ENCODE measurements at regions not wholly inside any gene's neighbourhood (a gene's known extent, or its start where the extent isn't known, plus 50 kb on each side); places are given as distances from the start of the nearest gene placed in this dataset.

DNA sequence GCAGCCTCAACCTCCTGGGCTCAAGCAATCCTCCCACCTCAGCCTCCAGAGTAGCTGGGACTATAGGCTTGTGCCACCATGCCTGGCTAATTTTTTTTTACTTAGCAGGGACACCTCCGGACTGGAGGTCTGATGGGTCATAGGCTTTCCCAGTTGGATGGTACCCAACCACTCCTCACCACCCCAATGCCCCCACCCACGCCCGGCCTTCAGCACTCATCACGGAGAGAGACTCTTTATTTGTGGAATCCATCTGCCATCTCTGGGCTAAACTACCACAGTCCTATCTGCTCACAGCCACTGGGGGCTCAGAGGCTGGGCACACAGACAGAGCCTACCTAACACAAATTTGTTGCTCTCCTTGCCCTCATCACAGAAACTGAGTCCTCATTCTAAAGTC lies 58.3 kb upstream of the STXBP1 start:
- Mint-ChIP-seq H3K4me3 (no peak overlapping the region), H3K27me3 (ENCODE audit: low read depth) (no peaks in the 10 kb centered on the region), H3K36me3 (no peaks in the 10 kb centered on the region), H3K4me1 (peaks cover 38% of the 10 kb centered on the region), H3K27ac (no peak overlapping the region), H3K9me3 (no peaks in the 10 kb centered on the region)
- TF ChIP-seq, protein P1, sequence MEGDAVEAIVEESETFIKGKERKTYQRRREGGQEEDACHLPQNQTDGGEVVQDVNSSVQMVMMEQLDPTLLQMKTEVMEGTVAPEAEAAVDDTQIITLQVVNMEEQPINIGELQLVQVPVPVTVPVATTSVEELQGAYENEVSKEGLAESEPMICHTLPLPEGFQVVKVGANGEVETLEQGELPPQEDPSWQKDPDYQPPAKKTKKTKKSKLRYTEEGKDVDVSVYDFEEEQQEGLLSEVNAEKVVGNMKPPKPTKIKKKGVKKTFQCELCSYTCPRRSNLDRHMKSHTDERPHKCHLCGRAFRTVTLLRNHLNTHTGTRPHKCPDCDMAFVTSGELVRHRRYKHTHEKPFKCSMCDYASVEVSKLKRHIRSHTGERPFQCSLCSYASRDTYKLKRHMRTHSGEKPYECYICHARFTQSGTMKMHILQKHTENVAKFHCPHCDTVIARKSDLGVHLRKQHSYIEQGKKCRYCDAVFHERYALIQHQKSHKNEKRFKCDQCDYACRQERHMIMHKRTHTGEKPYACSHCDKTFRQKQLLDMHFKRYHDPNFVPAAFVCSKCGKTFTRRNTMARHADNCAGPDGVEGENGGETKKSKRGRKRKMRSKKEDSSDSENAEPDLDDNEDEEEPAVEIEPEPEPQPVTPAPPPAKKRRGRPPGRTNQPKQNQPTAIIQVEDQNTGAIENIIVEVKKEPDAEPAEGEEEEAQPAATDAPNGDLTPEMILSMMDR (IDR thresholded peaks at IDR 0.05; ENCODE audit: unreplicated experiment) = no peak
- no peak for DNase-seq (ENCODE audit: low spot score in 2 of 2, unreplicated experiment in 2 of 2)

DNA sequence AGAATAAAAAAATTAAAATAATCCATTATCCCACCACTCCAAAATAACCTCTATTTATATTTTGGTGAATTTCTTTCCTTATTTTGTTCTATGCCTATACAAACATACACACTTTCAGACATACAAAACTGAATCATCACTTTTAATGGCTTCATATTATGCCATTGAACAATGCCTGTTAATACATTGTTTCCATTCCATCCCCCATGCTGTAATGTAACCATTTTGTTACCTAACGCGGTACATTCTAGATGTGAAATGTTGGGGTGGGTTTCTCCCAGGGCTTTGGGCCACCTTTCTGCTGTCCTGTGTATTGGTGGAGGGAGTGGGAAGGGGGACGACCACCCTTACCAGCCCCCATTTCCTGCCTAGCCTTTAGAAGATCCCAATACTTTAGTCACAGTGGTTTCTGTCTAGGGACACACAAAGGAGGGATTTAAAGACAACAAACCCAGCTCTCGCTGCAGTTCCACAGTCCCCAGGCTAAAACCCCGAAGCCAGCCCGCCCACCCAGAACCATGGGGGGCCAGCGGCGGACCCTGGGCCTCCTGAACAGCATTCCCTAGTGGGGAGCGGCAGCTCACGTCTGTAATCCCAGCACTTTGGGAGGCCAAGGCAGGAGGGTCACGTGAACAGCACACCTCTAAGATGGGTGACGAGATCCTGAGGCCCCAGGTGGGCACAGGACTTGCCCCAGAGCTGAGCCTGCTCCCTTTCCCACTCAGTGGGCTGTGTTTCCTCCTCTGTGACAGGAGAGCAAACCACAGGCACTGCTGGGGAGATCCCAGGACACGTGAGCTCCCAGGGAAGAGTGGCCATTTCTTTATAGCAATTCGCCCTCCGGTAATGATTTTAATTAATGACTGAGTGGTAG lies 56.9 kb upstream of the STXBP1 start:
- Mint-ChIP-seq H3K4me1 (peaks cover 40% of the 10 kb centered on the region), H3K36me3 (no peaks in the 10 kb centered on the region), H3K27ac (peak overlapping the region; percentile 95), H3K27me3 (ENCODE audit: low read depth) (no peaks in the 10 kb centered on the region), H3K4me3 (no peak overlapping the region), H3K9me3 (no peaks in the 10 kb centered on the region)
- TF ChIP-seq, protein P1 (IDR thresholded peaks at IDR 0.05; ENCODE audit: unreplicated experiment) = no peak
- no peak for DNase-seq (ENCODE audit: low spot score in 2 of 2, unreplicated experiment in 2 of 2)

DNA sequence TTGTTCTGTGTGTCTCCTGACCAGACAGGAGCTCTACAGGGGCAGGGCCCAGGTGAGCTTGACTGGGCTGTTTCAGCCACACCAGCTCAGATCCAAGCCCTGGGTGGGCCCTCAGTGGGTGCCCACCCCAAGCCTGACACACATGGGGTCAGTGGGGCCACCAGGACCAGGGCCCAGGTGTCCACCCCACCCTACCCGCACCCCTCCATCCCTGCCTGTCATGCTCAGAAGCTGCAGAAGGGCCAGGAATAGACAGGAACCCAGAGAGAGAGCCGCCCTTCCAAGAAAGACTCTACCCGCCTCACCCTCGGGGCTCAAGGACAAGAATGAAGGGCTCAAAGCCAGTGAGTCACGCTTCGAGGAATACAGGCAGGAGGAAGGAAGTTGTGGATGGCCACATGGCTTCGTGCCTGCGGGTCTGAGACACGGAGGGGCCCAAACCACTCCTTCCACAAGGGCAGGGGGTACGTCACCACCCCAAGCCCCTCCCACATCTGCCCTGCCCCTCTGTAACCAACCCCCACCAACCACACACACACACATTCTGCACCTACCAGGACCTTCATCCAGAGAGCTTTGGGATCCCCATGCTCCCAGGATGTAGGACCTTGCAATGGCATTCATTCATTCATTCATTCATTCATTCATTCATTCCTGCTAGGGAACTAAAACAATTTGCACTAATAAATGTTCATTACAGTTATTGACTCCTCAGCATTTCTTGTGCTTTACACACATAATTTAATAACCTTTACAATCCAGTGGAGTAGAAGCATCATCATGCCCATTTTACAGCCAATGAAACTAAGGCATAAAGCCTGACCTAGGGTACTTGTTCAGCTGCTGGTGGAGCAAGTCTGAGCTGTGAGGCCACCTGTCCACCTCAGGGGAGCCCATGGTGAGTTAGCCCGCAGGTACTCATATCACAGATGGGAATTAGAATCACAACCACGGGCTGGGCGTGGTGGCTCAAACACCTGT lies 55.9 kb upstream of the STXBP1 start:
- peak overlapping the region; percentile 95 for H3K27ac Mint-ChIP-seq

DNA sequence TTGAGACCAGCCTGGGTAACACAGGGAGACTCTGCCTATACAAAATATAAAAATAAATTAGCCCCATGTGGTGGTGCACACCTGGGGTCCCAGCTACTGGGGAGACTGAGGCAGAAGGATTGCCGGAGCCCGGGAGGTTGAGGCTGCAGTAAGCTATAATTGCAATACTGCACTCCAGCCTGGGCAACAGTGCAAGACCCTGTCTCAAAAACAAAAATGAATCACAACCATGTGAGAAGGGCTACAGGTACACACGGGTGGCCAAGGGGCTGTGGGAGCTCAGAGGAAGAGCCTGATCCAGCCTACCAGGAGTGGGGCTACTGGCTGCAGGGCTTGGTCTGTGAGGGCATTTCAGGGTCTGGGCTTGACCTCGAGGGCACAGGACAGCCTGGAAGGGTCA lies 55.2 kb upstream of the STXBP1 start:
- H3K4me3 Mint-ChIP-seq = no peak overlapping the region
- no peaks in the 10 kb centered on the region for H3K36me3 Mint-ChIP-seq
- H3K9me3 Mint-ChIP-seq = no peaks in the 10 kb centered on the region
- no peaks in the 10 kb centered on the region for H3K27me3 Mint-ChIP-seq (ENCODE audit: low read depth)
- TF ChIP-seq, protein P1 (IDR thresholded peaks at IDR 0.05; ENCODE audit: unreplicated experiment) = no peak
- peak overlapping the region; percentile 95 for H3K27ac Mint-ChIP-seq
- H3K4me1 Mint-ChIP-seq = peaks cover 49% of the 10 kb centered on the region
- DNase-seq (ENCODE audit: low spot score in 2 of 2, unreplicated experiment in 2 of 2) = no peak

More for the DNA sequence above, 55.9 kb upstream of the STXBP1 start:
- H3K9me3 Mint-ChIP-seq = no peaks in the 10 kb centered on the region
- H3K4me3 Mint-ChIP-seq = no peak overlapping the region
- H3K27me3 Mint-ChIP-seq (ENCODE audit: low read depth) = no peaks in the 10 kb centered on the region
- no peaks in the 10 kb centered on the region for H3K36me3 Mint-ChIP-seq
- TF ChIP-seq, protein P1 (IDR thresholded peaks at IDR 0.05; ENCODE audit: unreplicated experiment) = no peak
- no peak for DNase-seq (ENCODE audit: low spot score in 2 of 2, unreplicated experiment in 2 of 2)
- peaks cover 42% of the 10 kb centered on the region for H3K4me1 Mint-ChIP-seq

DNA sequence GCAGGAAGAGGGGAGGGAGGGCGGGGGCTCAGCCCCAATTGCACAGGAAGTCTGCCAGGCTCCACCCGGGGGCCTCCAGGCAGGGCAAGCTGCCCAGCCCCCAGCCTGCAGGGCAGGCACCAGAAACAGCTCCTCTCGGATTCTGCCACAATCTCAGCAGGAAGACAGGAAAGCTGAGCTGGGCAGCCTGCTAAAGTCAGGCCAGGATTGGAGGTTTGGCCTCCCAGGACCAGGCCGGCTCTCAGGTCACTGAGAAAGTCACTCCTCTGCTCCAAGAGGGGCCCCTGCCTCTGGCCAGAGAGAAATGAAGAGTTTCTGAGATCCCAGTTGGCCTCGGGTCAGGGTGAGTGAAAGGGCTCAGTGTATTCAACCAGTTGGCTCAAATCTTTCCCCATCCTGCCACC lies 54.6 kb upstream of the STXBP1 start:
- Mint-ChIP-seq H3K27ac (peak overlapping the region; percentile 56), H3K4me1 (peaks cover 55% of the 10 kb centered on the region), H3K4me3 (no peak overlapping the region), H3K9me3 (no peaks in the 10 kb centered on the region), H3K36me3 (no peaks in the 10 kb centered on the region), H3K27me3 (ENCODE audit: low read depth) (no peaks in the 10 kb centered on the region)
- DNase-seq (ENCODE audit: low spot score in 2 of 2, unreplicated experiment in 2 of 2) = no peak
- TF ChIP-seq, protein P1 (IDR thresholded peaks at IDR 0.05; ENCODE audit: unreplicated experiment) = no peak

All from mesothelial cell of epicardium (in vitro differentiated cells).